ENCODE measurements at regions not wholly inside any gene's neighbourhood (a gene's known extent, or its start where the extent isn't known, plus 50 kb on each side); places are given as distances from the start of the nearest gene placed in this dataset.

DNA sequence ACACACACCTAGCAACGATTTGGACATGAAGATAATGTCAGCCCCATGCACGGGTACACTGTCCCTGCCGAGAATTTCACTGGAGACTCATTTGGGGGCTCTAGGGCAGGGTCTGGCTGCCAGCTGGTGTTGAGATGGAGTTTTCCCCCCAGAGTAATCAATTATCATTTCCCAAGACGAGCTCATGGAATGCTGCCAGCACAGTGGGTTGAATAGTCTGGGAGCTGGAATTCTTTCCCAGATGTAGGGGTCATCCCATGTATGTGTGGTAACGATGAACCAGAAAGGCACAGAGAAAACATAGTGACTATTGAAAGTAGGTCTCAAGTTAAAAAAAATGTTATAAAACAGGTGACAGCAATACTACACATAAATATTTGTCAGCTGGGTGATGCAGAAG, 579.9 kb downstream of the MAFB start:
- DNase-seq (ENCODE audit: insufficient read length, low spot score) (no peak), FAIRE-seq (no peak)

DNA sequence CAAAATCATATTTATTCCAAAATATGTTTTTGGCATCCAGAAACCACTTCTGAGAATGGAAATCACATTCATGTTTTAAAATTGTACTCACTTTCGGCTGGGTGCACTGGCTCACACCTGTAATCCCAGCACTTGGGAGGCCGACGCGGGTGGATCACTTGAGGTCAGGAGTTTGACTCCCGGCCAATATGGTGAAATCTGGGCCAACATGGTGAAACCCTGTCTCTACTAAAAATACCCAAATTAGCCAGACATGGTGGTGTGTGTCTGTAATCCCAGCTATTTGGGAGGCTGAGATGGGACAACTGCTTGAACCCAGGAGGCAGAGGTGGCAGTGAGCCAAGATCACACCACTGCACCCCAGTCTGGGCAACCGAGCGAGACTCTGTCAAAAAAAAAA, 580.7 kb downstream of the MAFB start:
- DNase-seq (ENCODE audit: insufficient read length, low spot score) (no peak), FAIRE-seq (no peak)

DNA sequence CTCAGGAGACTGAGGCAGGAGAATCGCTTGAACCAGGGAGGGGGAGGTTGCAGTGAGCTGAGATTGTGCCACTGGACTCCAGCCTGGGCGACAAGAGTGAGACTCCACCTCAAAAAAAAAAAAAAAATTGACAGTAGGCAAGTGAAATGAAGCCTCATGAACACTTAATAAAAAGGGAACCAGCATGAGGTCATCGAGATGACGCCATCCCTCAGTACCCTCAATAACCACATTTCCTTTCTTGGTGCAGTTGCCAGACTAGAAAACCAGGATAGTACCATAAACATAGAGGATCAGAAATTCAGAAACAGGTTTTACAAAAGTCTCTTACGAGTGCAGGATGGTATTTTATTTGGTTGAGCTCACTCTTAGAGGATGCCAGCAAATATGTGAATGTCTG, 584.1 kb downstream of the MAFB start:
- no peak for DNase-seq (ENCODE audit: insufficient read length, low spot score)
- FAIRE-seq, result no peak

DNA sequence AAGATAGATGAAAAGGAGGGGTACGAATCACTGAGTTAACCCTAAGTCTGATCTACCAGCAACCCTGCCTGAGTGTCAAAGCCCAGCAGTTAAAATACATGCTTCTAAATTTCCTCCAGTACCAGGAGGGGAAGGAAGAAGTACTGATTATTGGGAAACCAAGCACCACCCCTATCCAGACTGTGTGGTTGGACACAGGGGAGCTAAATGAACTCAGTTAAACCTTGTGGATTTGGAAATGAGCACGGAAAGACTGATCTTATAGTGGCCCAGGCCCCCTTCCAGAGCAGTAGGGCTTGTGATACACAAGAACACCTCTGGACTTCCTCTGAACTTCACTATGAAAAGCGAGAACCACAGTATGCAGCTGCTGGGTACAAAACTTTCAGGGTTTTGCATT, 585.6 kb downstream of the MAFB start:
- FAIRE-seq (no peak), DNase-seq (ENCODE audit: insufficient read length, low spot score) (no peak)

DNA sequence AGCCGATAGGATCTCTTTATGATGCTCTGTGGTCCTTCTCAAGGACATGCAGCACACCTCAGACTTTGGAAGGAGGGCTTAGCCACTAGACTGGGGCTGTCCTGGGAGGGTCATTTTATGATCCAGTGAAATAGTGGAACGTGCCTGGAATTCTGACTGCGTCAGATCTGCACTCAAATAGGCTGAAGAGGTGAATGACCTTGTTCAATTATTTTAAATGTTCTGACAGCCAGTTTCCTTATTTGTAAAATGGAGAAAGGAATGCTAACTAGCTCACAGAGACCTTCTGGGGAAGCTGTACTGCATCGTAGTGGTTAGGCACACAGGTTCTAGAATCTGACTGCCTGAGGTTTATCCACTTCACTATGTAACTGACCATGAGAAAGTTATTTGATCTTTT, 587.5 kb downstream of the MAFB start:
- no peak for FAIRE-seq
- no peak for DNase-seq (ENCODE audit: insufficient read length, low spot score)

DNA sequence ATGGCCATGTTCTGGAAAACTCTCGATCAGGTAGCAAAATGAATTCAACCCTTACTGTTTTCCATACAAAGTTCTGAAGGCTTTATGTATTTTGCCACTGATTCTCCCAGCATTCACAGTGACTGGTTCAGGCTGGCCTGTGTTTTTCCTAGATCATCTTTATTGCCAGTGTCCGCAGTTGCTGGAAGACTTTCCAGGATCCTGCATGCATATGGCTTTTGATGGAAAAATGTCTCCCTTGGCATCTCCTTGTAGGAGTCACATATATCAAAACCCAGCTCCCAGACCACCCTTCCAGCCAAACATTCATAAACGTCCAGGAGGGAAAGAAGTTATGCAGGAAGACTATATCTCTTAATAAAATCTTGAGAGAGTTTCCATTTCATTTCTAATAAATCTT, 588.8 kb downstream of the MAFB start:
- no peak for DNase-seq (ENCODE audit: insufficient read length, low spot score)
- no peak for FAIRE-seq

DNA sequence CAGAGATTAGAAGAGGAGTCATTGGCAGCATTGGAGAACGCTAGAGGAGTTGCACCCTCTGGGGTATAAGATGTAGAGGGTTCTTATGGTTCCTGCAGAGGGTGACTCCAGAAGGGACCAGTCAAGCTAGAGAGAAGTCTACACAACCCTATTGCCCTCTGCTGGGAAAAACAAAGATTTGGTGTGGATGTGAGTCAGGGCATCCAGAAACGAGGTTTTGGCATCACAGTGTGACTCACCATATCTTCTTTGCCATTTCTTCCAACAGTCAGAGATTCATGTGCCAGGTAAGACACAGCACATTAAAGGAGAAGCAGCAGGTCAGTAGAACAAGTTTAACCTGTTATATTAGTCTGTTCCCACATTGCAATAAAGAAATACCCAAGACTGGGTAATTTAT, 598.8 kb downstream of the MAFB start:
- no peak for DNase-seq (ENCODE audit: insufficient read length, low spot score)
- no peak for FAIRE-seq

DNA sequence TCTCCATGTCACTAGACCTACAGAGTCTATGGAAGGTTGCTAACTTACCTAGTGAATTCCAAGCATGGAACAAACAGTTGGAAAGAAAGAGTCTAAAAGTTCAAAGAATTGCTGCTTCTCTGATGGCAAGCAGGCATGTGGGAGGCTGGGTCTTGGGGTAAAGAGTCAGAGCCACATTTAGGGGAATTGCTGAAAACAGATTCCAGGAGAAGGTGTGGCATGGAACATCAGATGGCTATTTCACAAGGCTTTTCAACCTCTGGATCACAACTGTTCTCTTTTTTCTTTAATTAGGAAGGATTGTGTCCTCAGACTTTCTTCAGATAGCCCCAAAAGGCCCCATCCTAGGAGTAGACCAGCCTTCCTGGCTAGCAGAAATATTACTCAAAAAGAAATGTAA, 601.5 kb downstream of the MAFB start:
- FAIRE-seq, result no peak
- DNase-seq (ENCODE audit: insufficient read length, low spot score), result no peak

DNA sequence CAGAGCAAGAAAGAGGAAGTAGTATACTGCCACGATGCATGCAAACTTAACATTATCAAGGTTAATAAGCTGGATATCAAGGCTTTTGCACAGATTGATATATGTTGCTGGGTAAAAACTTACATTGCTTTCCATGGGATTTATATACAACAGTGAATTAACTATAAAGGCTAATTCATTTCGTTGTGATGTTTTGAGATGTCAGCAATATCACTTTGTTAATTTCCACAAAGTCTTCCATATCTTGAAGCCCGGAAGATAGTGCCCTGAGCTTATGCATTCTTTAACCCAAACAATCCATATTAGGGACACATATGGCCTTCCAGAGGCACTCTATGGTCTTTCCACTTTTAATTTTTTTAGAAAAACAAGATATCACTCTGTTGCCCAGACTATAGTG, 603.5 kb downstream of the MAFB start:
- peak; percentile 33 for FAIRE-seq
- no peak for DNase-seq (ENCODE audit: insufficient read length, low spot score)

DNA sequence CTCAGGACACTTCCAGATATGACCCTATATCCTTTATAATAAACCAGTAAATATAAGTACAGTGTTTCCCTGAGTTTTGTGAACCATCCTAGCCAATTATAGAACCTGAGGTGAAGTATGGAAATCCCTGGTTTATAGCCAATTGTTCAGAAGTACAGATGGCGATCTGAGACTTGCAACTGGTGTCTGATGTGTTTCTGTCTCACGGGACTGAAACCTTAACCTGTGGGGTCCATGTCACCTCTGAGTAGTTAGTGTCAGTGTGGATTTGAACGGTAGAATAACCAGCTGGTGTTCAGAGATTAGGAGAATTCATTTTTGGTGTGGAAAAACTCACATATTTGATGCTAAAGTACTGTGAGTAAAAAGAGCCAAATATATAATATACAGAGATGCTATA, 606.6 kb downstream of the MAFB start:
- FAIRE-seq, result no peak
- DNase-seq (ENCODE audit: insufficient read length, low spot score), result no peak

DNA sequence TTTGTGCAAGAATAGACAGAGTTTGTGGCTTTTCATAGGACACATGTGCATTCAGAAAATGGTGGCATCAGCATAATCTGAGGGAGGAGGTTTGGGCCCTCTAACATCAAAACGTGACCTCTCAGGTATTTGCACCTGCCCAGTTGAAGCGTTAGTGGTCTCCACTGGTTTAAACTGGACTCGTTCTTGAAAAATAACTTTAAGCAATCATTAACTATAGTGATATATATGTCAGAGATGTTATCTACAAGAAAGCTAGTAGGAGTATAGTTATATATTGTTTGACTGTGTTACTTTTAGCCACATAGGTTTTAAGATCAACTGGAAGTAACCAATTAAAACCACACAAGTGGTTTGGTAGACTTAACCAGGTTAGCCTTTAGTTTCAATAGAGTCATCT, 607.4 kb downstream of the MAFB start:
- FAIRE-seq (no peak), DNase-seq (ENCODE audit: insufficient read length, low spot score) (no peak)

DNA sequence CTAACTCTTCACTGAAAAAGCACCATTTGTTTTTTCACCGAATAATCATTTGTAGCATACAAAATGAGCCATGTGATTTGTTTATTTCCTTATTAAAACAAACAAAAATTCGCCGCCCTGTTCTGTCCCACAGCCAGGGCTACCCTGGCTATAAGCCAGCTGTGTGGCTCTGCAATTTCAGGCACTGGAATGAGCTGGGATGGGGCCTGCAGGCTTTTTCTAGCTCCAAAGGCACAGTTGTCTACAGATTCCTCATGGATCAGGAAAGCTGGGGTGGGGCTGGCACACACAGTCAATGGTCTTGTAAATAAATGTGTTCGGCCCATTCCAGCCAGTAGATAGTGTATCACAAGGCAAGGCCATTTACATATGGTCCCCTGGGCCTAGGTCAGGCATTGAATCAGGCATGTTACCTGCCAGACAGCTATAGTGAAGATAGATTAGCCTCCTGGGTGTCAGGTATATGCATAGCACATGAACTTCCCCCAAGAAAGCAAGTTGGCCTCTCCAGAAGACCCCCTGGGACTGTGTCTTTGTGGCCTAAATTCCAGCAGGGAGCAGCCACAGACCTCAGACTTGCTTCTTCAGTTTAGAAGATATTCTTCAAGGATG, 608.9 kb downstream of the MAFB start:
- FAIRE-seq, result no peak
- no peak for DNase-seq (ENCODE audit: insufficient read length, low spot score)

DNA sequence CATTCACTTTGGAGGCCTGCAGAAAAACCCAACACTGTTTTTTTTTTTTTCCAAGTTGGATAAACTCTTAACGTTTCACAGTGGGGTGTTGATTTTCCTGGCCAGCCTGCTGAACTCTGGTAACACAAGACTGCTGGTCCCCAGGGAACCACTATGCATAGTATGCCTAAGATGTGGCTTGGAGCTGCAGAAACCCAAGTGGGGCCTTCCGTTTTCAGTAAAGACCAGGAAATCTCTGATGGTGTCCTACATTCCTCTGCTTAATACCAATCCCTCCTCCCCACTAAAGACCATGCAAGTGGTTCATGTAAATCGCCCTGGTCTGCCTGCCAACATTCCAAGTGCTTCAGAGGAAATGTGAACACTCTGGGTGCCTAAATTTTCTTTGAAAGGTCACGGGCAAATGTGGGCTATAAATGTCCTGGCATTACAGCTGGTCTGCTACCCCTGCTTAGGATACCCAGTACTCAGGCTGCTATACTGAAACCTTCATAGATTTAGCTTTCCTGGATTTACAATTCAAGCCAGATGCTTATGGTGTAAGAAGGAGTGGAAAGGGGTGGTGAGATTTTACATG, 615.4 kb downstream of the MAFB start:
- DNase-seq (ENCODE audit: insufficient read length, low spot score) (no peak), FAIRE-seq (no peak)

DNA sequence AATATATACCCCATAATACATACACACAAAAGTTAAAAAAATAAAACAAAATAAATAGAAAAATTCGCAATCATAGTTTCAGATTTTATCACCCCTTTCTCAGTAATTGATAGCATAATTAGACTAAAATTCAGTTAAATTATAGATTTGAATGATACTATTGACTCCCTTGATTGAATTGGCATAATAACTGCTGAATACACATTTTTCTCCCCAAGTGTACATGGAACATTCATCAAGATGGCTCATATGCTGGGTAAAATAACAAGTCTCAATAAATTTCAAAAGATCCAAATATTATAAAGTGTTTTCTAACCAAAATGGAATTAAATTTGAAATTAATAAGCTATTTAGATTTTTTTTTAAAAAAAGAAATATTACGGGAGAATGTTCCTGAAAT, 616.1 kb downstream of the MAFB start:
- FAIRE-seq (no peak), DNase-seq (ENCODE audit: insufficient read length, low spot score) (no peak)

DNA sequence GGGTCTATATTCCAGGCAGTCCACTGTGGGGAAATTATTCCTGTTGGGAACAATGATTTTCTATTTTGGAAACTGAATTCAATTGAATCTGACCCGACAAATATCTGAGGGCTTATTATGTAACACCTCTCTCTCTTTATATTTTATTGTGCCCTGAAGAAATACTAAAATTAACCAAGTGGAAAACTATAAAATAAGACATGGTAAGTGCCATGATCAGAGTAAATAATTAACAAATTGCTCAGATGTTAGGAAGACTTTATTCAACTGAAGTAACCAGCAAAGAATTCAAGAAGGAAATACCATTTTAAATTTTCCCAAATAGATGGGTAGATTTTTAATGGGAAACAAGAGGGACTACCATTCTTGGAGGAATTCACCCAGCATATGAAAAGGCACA, 632.9 kb downstream of the MAFB start:
- DNase-seq (ENCODE audit: insufficient read length, low spot score) (no peak), FAIRE-seq (no peak)

DNA sequence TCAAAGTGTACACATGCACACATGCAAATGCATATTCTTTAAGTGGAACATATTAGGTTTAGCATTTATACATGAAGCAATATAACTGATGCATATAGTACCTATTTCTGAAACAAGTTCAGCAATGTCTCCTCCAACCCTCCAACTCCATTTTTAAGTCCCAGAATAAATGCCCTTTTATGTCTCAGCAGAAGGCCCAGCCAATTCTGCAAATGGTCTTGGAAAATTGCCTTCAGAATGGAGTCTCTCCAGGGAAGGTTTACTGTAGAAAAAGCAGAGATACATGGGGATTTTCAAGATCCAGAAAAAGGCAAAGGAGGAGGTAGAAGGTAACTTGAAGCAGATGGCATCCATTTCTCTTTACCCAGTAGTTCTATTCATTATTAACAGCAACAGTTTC, 633.3 kb downstream of the MAFB start:
- no peak for DNase-seq (ENCODE audit: insufficient read length, low spot score)
- peak; percentile 69 for FAIRE-seq

DNA sequence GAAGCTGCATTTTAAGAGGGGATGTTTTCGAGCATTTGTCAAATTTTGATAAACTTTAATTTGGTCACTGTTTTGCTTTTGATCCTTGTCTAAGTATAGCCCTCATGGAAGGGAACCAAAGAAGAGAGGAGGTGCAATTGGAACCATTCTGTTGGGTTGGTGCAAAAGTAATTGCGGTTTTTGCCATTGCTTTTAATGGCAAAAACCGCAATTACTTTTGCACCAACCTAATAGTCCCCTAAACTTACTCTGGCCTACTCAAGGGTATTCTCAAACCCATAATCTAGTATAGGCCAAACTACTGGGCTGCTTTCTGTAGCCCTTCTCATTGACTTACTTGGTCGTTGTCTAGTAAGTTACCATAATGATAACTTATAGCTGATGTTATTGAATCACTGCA, 634.7 kb downstream of the MAFB start:
- FAIRE-seq (no peak), DNase-seq (ENCODE audit: insufficient read length, low spot score) (no peak)

DNA sequence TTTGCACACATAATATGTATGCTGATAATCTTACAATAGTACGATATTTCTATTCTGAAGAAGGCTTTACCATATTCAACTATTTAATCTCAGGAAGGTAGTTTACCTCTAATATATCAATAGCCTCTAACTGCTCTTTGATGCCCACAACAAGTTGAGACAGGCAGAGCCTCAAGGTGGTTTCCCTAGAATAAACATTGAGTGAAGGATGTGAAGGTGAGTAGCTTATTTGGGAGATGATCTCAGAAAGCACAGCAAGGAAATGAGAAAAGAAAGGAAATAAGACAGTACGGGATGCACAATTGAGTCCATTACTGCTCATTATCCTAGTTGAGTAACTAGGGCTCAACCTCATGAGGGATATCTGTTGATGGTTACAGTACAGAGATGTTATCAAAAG, 638.4 kb downstream of the MAFB start:
- FAIRE-seq (peak; percentile 65), DNase-seq (ENCODE audit: insufficient read length, low spot score) (no peak)

DNA sequence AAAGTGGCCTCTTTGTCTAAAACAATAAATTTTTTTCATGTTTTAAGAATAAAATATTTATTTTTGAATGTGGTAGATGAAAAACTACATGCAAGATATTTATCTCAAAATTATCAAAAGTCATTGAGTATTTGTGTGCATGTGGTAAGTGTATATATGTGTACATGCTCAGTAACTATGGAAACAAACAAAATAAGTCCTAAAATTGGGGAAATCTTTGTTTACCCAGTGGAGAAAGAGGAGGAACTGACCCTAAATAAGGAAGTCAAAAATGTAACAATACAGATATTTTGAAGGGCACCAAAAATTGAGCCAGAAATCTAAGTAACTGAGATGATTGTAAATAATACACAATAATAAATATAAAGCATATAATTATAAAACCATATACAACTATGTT, 639.2 kb downstream of the MAFB start:
- FAIRE-seq, result no peak
- DNase-seq (ENCODE audit: insufficient read length, low spot score), result no peak

DNA sequence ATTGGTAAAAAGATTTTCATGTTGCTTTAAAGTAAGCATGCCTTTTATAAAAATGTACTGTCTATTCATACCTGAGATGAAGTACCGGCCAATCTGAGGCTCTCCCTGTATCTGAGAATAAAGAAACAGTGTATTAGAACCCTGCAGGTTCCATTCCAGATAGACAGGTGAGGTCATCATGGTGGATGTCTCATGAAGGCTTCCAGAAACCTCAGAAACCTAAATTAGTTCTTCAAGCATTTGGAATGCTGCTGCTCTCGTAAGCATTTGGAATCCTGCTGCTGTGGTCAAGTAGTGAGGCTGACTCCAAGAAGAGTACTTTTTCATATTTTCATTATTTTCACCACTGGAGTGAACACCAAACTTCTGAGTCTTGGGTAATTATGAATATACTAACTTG, 642.3 kb downstream of the MAFB start:
- FAIRE-seq (no peak), DNase-seq (ENCODE audit: insufficient read length, low spot score) (no peak)

DNA sequence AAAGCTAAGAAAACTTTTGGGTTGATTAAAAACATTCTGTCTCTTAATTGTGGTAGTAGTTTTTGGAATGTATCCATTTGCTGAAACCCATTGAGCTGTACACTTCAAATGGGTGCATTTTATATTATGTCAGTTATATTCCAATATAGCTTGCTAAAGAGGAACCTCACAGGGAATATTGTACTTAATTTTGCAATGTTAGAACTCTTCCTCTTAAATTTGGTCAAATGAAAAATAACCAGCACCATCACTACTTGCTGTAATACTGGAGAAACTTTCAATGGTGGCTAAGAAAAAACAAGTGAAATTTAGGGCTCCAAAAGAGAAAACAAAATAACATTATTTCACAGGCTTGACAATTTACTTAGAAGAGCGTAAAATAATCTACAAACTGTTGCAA, 651.5 kb downstream of the MAFB start:
- FAIRE-seq, result no peak
- no peak for DNase-seq (ENCODE audit: insufficient read length, low spot score)

DNA sequence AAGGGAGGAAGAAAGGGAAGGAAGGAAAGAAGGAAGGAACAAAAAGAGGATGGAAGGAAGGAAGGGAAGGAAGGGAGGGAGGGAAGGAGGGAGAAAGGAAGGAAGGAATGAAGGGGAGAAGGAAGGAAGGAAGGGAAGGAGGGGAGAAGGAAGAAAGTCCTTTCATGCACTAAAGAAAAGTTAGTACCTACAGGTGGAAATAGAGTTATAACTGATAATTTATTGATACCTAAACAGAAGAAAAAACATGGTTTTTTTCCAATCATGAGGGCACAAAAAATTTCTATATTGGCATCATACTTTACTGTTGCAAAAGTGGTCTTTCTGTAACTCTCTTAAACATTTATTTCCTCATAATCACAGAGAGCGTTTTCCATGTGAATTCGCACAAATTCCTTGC, 659.4 kb downstream of the MAFB start:
- FAIRE-seq, result no peak
- no peak for DNase-seq (ENCODE audit: insufficient read length, low spot score)

DNA sequence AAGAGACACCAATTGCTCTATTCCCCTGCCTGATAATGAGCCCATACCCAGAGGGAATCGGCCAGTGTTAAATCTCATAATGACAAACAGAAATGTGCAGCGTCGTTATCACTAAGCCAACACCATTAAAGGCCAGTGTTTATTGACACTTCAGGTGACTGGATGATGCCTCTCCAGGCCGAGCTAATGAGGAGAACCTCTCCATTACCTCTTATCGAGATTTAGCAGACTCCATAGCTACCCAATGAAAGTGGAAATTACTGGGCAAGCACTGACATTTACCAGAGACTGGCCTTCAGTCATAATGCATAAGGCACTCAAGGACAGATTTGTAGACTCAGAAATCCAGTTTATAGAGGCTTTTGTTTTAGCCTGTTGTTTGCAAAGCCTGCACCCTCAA, 669.5 kb downstream of the MAFB start:
- DNase-seq (ENCODE audit: insufficient read length, low spot score) (no peak), FAIRE-seq (no peak)
